Prostate gland (tissue), 2 donors: ENCODE measurements at regions not wholly inside any gene's neighbourhood (a gene's known extent, or its start where the extent isn't known, plus 50 kb on each side); places are given as distances from the start of the nearest gene placed in this dataset.
"Not testable (repeated sequence)": the region's sequence is repeated elsewhere in the genome, so short reads cannot be mapped to it uniquely, and the experiment has no call there.

Experiments used
- DNase-seq: peaks from one replicate; pipeline ENCODE4 v3.0.0-alpha.2; 2019; ENCODE audit warnings: low spot score
- H3K27ac ChIP-seq, 2 donors: fragments of 200-600 bp; sonication (generic); 2 replicates each; pipeline ENCODE4 v1.5.1; 2017 to 2019
- H3K27me3 ChIP-seq: fragments of 200-600 bp; sonication (generic); replicated peaks from 2 replicates; pipeline ENCODE4 v1.5.1; 2019; ENCODE audit not compliant: insufficient read depth
- H3K36me3 ChIP-seq, 2 donors: fragments of 200-600 bp; sonication (generic); 1 replicate in 1 of 2; 2 replicates in 1 of 2; pipeline versions ENCODE4 v1.5.1 to v1.8.1; 2017 to 2019
- H3K4me1 ChIP-seq: fragments of 200-600 bp; sonication (generic); replicated peaks from 2 replicates; pipeline ENCODE4 v1.5.1; 2019
- H3K4me3 ChIP-seq, 2 donors: fragments of 200-600 bp; sonication (generic); 2 replicates each; pipeline ENCODE4 v1.5.1; 2017 to 2019
- H3K9me3 ChIP-seq: fragments of 200-600 bp; sonication (generic); 2 replicates; pipeline ENCODE4 v1.5.1; 2017
- POLR2A ChIP-seq: fragments of 450-650 bp; IDR thresholded peaks from one replicate; pipeline ENCODE4 v1.6.1; 2016; ENCODE audit warnings: antibody characterized with exemption, mild to moderate bottlenecking
- POLR2AphosphoS5 ChIP-seq: sonication (generic); formaldehyde crosslinking; IDR thresholded peaks from one replicate; pipeline ENCODE4 v1.6.1; 2017; ENCODE audit warnings: antibody characterized with exemption
- WGBS: methylation state at CpG from one replicate; pipeline ENCODE4 v1.1.5; 2018; 5-methylcytosine and 5-hydroxymethylcytosine counted together
- intact Hi-C: fragments of 100-400 bp; cut with DNase I; formaldehyde crosslinking; loops from one replicate; pipeline ENCODE4 v1.14.2; 2022
- TF ChIP-seq, protein P1 (sequence below), 4 experiments: fragments of 200-600 bp in 2 of 4; fragments of 450-650 bp in 2 of 4; sonication (generic) in 2 of 4; IDR thresholded peaks; 1 replicate in 3 of 4; 2 replicates in 1 of 4; pipeline ENCODE4 v1.5.1; 2016 to 2019; ENCODE audit warnings: antibody characterized with exemption in 4 of 4, mild to moderate bottlenecking in 2 of 4, moderate library complexity in 2 of 4

DNA sequence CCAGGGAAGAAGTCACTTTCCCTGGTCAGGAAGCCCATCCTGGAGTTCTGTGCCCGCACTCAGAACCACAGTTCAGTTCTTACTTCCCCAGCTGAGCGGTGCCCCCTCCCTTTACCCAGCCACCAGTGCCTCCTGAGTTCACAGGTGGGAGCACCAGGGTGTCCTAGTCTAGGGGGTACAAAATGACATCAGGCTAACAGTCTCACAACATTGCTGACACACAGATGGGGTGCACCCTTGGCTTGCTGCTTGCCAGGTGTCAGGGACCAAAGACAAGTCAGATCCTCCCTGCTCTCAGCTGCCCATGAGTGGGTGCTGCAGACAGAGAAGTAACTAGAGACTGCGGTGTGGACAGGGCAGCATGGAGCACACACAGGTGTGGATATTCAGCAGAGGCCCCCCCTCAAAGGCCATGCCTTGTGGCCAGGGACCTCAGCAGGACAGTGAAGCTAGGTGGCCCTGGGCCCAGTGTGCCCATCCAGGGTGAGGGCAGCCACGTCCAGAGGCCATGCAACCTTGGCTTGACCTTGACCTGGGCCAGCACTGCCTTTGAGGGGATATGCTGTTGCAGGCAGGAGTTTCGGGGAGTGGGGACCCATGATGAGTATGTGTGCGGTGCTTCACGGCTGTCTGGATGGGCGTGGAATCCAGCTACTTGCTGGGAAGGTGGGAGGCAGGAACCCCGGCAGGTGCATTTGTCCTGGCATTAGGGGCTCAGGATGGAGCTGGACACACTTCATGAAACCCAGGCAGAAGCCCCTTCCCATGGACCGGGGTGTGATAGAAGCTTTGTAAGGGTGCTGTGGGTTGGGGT is 110.4 kb upstream of the FRMD1 start:
- WGBS, result 93% methylated on average over 10 of the region's 10 CpGs
- no peaks in the 10 kb centered on the region for H3K36me3 ChIP-seq
- H3K4me3 ChIP-seq, result no peak overlapping the region
- no peak overlapping the region for H3K27ac ChIP-seq
- TF ChIP-seq POLR2A (no peak), POLR2AphosphoS5 (no peak)
- TF ChIP-seq, protein P1, sequence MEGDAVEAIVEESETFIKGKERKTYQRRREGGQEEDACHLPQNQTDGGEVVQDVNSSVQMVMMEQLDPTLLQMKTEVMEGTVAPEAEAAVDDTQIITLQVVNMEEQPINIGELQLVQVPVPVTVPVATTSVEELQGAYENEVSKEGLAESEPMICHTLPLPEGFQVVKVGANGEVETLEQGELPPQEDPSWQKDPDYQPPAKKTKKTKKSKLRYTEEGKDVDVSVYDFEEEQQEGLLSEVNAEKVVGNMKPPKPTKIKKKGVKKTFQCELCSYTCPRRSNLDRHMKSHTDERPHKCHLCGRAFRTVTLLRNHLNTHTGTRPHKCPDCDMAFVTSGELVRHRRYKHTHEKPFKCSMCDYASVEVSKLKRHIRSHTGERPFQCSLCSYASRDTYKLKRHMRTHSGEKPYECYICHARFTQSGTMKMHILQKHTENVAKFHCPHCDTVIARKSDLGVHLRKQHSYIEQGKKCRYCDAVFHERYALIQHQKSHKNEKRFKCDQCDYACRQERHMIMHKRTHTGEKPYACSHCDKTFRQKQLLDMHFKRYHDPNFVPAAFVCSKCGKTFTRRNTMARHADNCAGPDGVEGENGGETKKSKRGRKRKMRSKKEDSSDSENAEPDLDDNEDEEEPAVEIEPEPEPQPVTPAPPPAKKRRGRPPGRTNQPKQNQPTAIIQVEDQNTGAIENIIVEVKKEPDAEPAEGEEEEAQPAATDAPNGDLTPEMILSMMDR (IDR thresholded peaks at IDR 0.05), result no peak
- H3K27me3 ChIP-seq, result no peaks in the 10 kb centered on the region
- no peaks in the 10 kb centered on the region for H3K9me3 ChIP-seq
- intact Hi-C loops, result no loop called here
- H3K4me1 ChIP-seq, result no peaks in the 10 kb centered on the region
- no peak for DNase-seq

DNA sequence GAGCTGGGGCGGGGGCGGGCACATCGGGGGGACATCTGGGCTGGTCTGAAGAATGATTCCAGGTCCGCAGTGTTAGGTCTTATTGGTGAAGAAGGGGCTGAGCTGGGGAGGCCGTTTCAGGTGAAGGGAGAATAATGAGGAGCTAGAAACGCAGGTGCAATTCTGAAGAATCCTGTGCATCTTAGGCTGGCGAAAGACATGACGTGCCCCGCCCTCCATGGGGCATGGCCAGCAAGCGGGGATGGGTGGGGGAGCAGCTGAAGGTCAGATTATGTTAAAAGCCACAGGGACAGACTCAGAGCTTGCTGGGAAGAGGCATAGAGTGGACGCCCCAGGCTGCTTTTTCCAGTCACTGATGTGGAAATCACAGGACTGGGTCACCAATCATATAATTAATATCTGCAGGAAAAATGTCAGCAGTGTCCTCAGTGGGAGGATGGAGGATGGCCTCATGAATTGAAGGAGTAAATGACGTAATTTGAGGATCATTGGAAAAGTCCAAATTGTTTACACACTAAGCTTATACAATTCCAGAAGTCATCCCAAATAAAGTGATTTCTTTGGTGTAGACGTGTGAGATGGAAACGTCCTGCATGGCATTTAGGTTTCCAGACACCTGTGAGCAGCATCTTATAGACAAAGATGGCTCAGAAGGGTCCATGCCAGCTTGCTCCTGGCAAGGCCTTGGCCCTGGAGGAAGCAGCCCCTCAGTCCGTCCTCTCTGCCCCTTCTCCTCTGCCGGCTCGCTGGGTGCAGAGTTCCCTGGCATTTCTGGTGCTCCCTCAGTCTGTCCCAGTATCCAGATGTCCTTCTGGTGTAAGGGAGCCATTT is 109.6 kb upstream of the FRMD1 start:
- no peaks in the 10 kb centered on the region for H3K4me1 ChIP-seq
- DNase-seq, result no peak
- 90% methylated on average over 17 of the region's 17 CpGs for WGBS
- no peak overlapping the region for H3K4me3 ChIP-seq
- TF ChIP-seq, protein P1 (IDR thresholded peaks at IDR 0.05), result no peak
- TF ChIP-seq POLR2A (no peak), POLR2AphosphoS5 (no peak)
- H3K9me3 ChIP-seq, result no peaks in the 10 kb centered on the region
- H3K36me3 ChIP-seq, result no peaks in the 10 kb centered on the region
- no peaks in the 10 kb centered on the region for H3K27me3 ChIP-seq
- H3K27ac ChIP-seq, result no peak overlapping the region
- intact Hi-C loops, result no loop called here

DNA sequence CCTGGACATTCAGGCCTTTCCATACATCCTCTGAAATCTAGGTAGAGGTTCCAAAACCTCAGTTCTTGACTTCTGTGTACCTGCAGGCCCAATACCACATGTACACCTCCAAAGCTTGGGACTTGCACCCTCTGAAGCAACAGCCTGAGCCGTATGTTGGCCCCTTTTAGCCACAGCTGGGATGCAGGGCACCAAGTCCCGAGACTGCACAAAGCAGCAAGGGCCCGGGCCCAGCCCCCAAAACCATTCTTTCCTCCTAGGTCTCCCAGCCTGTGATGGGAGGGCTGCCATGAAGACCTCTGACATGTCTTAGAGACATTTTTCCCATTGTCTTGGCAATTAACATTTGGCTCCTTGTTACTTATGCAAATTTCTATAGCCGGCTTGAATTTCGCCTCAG is 107.4 kb upstream of the FRMD1 start:
- WGBS, result 95% methylated on average over 5 of the region's 5 CpGs
- Histone ChIP-seq H3K9me3 (no peaks in the 10 kb centered on the region), H3K27ac (no peak overlapping the region), H3K4me3 (no peak overlapping the region), H3K27me3 (no peaks in the 10 kb centered on the region), H3K36me3 (no peaks in the 10 kb centered on the region), H3K4me1 (no peaks in the 10 kb centered on the region)
- DNase-seq, result no peak
- TF ChIP-seq, protein P1 (IDR thresholded peaks at IDR 0.05), result no peak
- intact Hi-C loops, result no loop called here

DNA sequence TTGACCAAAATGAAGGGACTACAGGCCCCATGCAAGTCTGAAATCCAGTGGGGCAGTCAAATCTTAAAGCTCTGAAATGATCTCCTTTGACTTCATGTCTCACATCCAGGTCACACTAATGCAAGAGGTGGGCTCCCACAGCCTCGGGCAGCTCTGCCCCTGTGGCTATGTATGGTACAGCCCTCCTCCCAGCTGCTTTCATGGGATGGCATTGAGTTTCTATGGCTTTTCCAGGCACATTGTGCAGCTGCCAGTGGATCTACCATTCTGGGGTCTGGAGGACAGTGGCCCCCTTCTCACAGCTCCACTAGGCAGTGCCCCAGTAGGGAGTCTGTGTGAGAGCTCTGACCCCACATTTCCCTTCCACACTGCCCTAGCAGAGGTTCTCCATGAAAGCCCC is 107.0 kb upstream of the FRMD1 start:
- H3K4me3 ChIP-seq, DNase-seq, H3K4me1 ChIP-seq, H3K9me3 ChIP-seq, H3K27me3 ChIP-seq, H3K36me3 ChIP-seq, H3K27ac ChIP-seq, intact Hi-C loops: not testable (repeated sequence)
- WGBS, result 100% methylated on average over 1 of the region's 1 CpG

DNA sequence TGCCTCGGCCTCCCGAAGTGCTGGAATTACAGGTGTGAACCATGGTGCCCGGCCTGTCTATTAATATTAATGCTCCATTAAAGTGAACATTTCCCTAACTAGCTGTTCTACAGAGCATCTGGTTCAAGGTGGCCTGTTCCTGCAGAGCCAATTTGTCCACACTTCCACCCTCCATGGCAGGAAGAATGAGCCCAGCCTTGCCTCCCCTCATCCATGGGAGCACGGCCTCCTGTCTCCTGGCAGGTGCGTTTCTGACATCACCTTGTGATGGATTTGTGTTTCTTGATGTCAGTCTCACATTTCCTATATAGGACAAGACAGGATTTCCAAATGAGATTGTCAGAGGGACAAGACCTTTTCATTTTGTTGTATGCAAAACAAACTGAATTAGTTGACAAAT is 105.7 kb upstream of the FRMD1 start:
- Histone ChIP-seq H3K36me3 (no peaks in the 10 kb centered on the region), H3K4me3 (no peak overlapping the region), H3K27ac (no peak overlapping the region), H3K9me3 (no peaks in the 10 kb centered on the region), H3K27me3 (no peaks in the 10 kb centered on the region), H3K4me1 (no peaks in the 10 kb centered on the region)
- 85% methylated on average over 5 of the region's 5 CpGs for WGBS
- no peak for TF ChIP-seq POLR2A
- TF ChIP-seq, protein P1 (IDR thresholded peaks at IDR 0.05), result no peak
- no peak for TF ChIP-seq POLR2AphosphoS5
- intact Hi-C loops, result no loop called here
- DNase-seq, result no peak
